Endothelial cell of umbilical vein (primary cell): ENCODE measurements at regions not wholly inside any gene's neighbourhood (a gene's known extent, or its start where the extent isn't known, plus 50 kb on each side); places are given as distances from the start of the nearest gene placed in this dataset.

Source experiments
- BruUV-seq: library from RNA; stranded (reverse); fragments of 400-500 nt; replicated peaks from 2 replicates; lab custom pipeline; 2021; lab: Mats Ljungman, UMichigan
- CTCF ChIA-PET: fragments of 300-600, 350-600 bp; sonication (Branson Sonifier 250); formaldehyde crosslinking; loops from one replicate; lab custom pipeline; 2021; ENCODE audit warnings: antibody characterized with exemption, inconsistent platforms; lab: Charles Lee
- POLR2A ChIA-PET: fragments of 300-600, 350-600 bp; sonication (Branson Sonifier 250); formaldehyde crosslinking; loops from one replicate; lab custom pipeline; 2021; ENCODE audit warnings: antibody characterized with exemption, inconsistent platforms; lab: Charles Lee
- DNase-seq: peaks from one replicate; pipeline ENCODE4 v3.0.0-alpha.2; 2011; ENCODE audit warnings: low read depth, low spot score
- FAIRE-seq: peaks from 2 replicates; lab custom pipeline; 2011; peaks lifted over from hg19 to GRCh38; lab: Jason Lieb, UNC
- H2AFZ ChIP-seq: 2 replicates; pipeline ENCODE4 v1.6.0; 2012; ENCODE audit warnings: low read depth, low read length, control low read depth, inconsistent platforms
- H3K27ac ChIP-seq: 2 replicates; pipeline ENCODE4 v1.5.1; 2011; ENCODE audit warnings: low read depth, mild to moderate bottlenecking, control low read depth, low read length, moderate library complexity; ENCODE audit not compliant: insufficient read depth
- H3K27me3 ChIP-seq, 2 experiments: 2 replicates each; pipeline versions ENCODE4 v1.6.0 to v1.6.1; 2011; ENCODE audit warnings: low read length in 2 of 2, mixed read lengths in 1 of 2; ENCODE audit not compliant: control insufficient read depth in 2 of 2, insufficient read depth in 2 of 2
- H3K36me3 ChIP-seq, 2 experiments: 2 replicates in 1 of 2; 3 replicates in 1 of 2; pipeline ENCODE4 v1.5.1; 2011; ENCODE audit warnings: low read length in 2 of 2, mild to moderate bottlenecking in 1 of 2, moderate library complexity in 1 of 2; ENCODE audit not compliant: control insufficient read depth in 2 of 2, insufficient read depth in 2 of 2; ENCODE audit errors: extremely low read depth in 1 of 2
- H3K4me1 ChIP-seq: 3 replicates; pipeline ENCODE4 v1.5.1; 2011; ENCODE audit warnings: mild to moderate bottlenecking, low read length; ENCODE audit not compliant: control insufficient read depth, insufficient read depth; ENCODE audit errors: extremely low read depth
- H3K4me2 ChIP-seq: 2 replicates; pipeline ENCODE4 v1.6.1; 2011; ENCODE audit warnings: low read length, control low read depth, mixed read lengths; ENCODE audit not compliant: insufficient read depth
- H3K4me3 ChIP-seq, 3 experiments: fragments of 200-600 bp in 1 of 3; sonication (generic), shearing (Covaris generic) in 1 of 3; replicated peaks in 1 of 3; 2 replicates each; pipeline ENCODE4 v1.5.1; 2011 to 2016; ENCODE audit warnings: control low read depth in 3 of 3, low read length in 3 of 3, mild to moderate bottlenecking in 2 of 3, inconsistent platforms in 1 of 3, low read depth in 1 of 3, moderate library complexity in 1 of 3; ENCODE audit not compliant: insufficient read depth in 1 of 3
- H3K79me2 ChIP-seq: 2 replicates; pipeline ENCODE4 v1.6.0; 2012; ENCODE audit warnings: low read length, inconsistent platforms; ENCODE audit not compliant: control insufficient read depth, insufficient read depth
- H3K9ac ChIP-seq: replicated peaks from 2 replicates; pipeline ENCODE3; 2011; ENCODE audit warnings: low read length, control low read depth; ENCODE audit not compliant: insufficient read depth; ENCODE audit errors: extremely low read depth
- H3K9me1 ChIP-seq: replicated peaks from 3 replicates; pipeline ENCODE4 v1.6.0; 2011; ENCODE audit warnings: mild to moderate bottlenecking, low read length; ENCODE audit not compliant: control insufficient read depth, insufficient read depth; ENCODE audit errors: extremely low read depth
- H3K9me3 ChIP-seq: replicated peaks from 2 replicates; pipeline ENCODE4 v1.5.1; 2012; ENCODE audit warnings: low read length, inconsistent platforms; ENCODE audit not compliant: control insufficient read depth, insufficient read depth
- H4K20me1 ChIP-seq: replicated peaks from 2 replicates; pipeline ENCODE3; 2011; ENCODE audit warnings: mild to moderate bottlenecking, low read length; ENCODE audit not compliant: control insufficient read depth, insufficient read depth; ENCODE audit errors: extremely low read depth
- EZH2 ChIP-seq: IDR thresholded peaks from 2 replicates; pipeline ENCODE4 v1.6.1; 2012; ENCODE audit warnings: borderline replicate concordance, low read depth, mild to moderate bottlenecking, moderate library complexity, low read length, inconsistent platforms; ENCODE audit not compliant: severe bottlenecking
- FOS ChIP-seq: IDR thresholded peaks from 2 replicates; pipeline ENCODE4 v1.6.1; 2011; ENCODE audit warnings: mild to moderate bottlenecking, low read length, moderate library complexity, borderline replicate concordance; ENCODE audit not compliant: insufficient read depth
- GATA2 ChIP-seq: IDR thresholded peaks from 2 replicates; pipeline ENCODE4 v1.7.0; 2011; ENCODE audit warnings: low read depth, mild to moderate bottlenecking, moderate library complexity, mixed read lengths, low read length; ENCODE audit not compliant: insufficient read length, insufficient read depth
- JUN ChIP-seq: IDR thresholded peaks from 2 replicates; pipeline ENCODE4 v1.6.1; 2011; ENCODE audit warnings: borderline replicate concordance, low read depth; ENCODE audit not compliant: insufficient read length, insufficient read depth
- MYC ChIP-seq: IDR thresholded peaks from one replicate; pipeline ENCODE4 v1.6.1; 2011; ENCODE audit warnings: mild to moderate bottlenecking, low read depth, low read length
- POLR2A ChIP-seq: IDR thresholded peaks from 2 replicates; pipeline ENCODE4 v1.6.1; 2012; ENCODE audit warnings: low read depth, mild to moderate bottlenecking, control low read depth, low read length
- POLR2AphosphoS5 ChIP-seq: IDR thresholded peaks from 2 replicates; pipeline ENCODE4 v1.6.1; 2012; ENCODE audit warnings: low read depth, mild to moderate bottlenecking, control low read depth, low read length, moderate library complexity; ENCODE audit not compliant: insufficient read depth
- dilution Hi-C: fragments of 300-500 bp; cut with MboI; formaldehyde crosslinking; loops from one replicate; pipeline ENCODE4 v1.15.0; 2019; ENCODE audit warnings: low sequenced_read_pairs; ENCODE audit not compliant: extremely low pct_ligation_motif_present
- intact Hi-C: fragments of 100-400 bp; cut with micrococcal nuclease; formaldehyde crosslinking; loops from one replicate; pipeline ENCODE4 v1.10.0; 2022
- TF ChIP-seq, protein P1 (sequence below): IDR thresholded peaks from 2 replicates; pipeline ENCODE4 v1.6.1; 2011; ENCODE audit not compliant: insufficient read depth, insufficient read length
- TF ChIP-seq, protein P2 (sequence below), 2 donors: IDR thresholded peaks; 1 replicate in 1 of 2; 2 replicates in 1 of 2; pipeline ENCODE4 v1.5.1; 2011; ENCODE audit warnings: low read length in 2 of 2, mild to moderate bottlenecking in 2 of 2, moderate library complexity in 2 of 2, control low read depth in 1 of 2, inconsistent platforms in 1 of 2, low read depth in 1 of 2; ENCODE audit not compliant: insufficient read depth in 1 of 2; ENCODE audit errors: extremely low read depth in 1 of 2

DNA sequence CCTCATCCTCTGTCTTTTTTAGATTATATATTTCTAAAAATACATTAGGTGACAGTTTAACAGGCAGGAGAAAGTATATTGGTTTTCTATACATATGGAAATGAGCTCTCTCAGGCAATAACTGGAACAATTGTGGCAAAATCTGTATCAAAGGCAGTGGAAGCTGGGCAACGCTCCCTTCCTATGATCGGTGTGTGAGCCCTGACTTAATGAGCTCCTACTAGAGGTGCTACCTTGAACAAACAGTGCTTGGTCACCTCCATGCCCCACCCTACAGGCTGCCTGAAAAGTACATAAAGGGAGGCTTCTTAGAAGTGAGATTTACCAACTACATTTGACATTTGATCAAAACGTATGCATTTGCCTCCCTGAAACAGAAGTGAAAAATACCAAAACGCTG, 185.3 kb downstream of the EFNB2 start:
- no peaks in the 10 kb centered on the region for H4K20me1 ChIP-seq
- H3K36me3 ChIP-seq: no peaks in the 10 kb centered on the region
- CTCF ChIA-PET: interaction anchor here (1.0 to 1.4 kb wide), 2 partner anchors 17 to 181 kb away, joined by 4 read pairs; no protein-coding TSS in a partner anchor
- no peak overlapping the region for H3K4me3 ChIP-seq
- dilution Hi-C loops (no loop called here), intact Hi-C loops (no loop called here)
- FAIRE-seq: no peak
- DNase-seq: no peak
- BruUV-seq: no TSS peak
- TF ChIP-seq POLR2AphosphoS5: no peak
- TF ChIP-seq MYC: no peak
- TF ChIP-seq, protein P1, sequence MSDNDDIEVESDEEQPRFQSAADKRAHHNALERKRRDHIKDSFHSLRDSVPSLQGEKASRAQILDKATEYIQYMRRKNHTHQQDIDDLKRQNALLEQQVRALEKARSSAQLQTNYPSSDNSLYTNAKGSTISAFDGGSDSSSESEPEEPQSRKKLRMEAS: no peak
- no peak for TF ChIP-seq POLR2A
- TF ChIP-seq EZH2: no peak
- TF ChIP-seq FOS: no peak
- TF ChIP-seq JUN: no peak
- TF ChIP-seq, protein P2, sequence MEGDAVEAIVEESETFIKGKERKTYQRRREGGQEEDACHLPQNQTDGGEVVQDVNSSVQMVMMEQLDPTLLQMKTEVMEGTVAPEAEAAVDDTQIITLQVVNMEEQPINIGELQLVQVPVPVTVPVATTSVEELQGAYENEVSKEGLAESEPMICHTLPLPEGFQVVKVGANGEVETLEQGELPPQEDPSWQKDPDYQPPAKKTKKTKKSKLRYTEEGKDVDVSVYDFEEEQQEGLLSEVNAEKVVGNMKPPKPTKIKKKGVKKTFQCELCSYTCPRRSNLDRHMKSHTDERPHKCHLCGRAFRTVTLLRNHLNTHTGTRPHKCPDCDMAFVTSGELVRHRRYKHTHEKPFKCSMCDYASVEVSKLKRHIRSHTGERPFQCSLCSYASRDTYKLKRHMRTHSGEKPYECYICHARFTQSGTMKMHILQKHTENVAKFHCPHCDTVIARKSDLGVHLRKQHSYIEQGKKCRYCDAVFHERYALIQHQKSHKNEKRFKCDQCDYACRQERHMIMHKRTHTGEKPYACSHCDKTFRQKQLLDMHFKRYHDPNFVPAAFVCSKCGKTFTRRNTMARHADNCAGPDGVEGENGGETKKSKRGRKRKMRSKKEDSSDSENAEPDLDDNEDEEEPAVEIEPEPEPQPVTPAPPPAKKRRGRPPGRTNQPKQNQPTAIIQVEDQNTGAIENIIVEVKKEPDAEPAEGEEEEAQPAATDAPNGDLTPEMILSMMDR (IDR thresholded peaks at IDR 0.05; ENCODE audit: extremely low read depth in 1 of 2, insufficient read depth in 1 of 2, low read depth in 1 of 2, low read length in 2 of 2): no peak
- no peak for TF ChIP-seq GATA2
- peak overlapping the region; percentile 98 for H3K27ac ChIP-seq
- H3K79me2 ChIP-seq: no peaks in the 10 kb centered on the region
- H3K9me1 ChIP-seq: no peaks in the 10 kb centered on the region
- peak overlapping the region; percentile 78 for H3K4me2 ChIP-seq
- no peaks in the 10 kb centered on the region for H3K9me3 ChIP-seq
- H2AFZ ChIP-seq: no peak overlapping the region
- no peaks in the 10 kb centered on the region for H3K27me3 ChIP-seq
- H3K4me1 ChIP-seq: peaks cover 30% of the 10 kb centered on the region
- peak overlapping the region; percentile 19 for H3K9ac ChIP-seq
- POLR2A ChIA-PET: no interaction called here
